K562 (cell line): ENCODE measurements at regions not wholly inside any gene's neighbourhood (a gene's known extent, or its start where the extent isn't known, plus 50 kb on each side); places are given as distances from the start of the nearest gene placed in this dataset.

Experiments used
- KLF13 ChIP-seq: fragments of 450-650 bp; IDR thresholded peaks from 2 replicates; pipeline ENCODE4 v1.6.1; 2016; ENCODE audit warnings: missing genetic modification characterization, low read depth, mild to moderate bottlenecking, missing compliant biosample characterization, moderate library complexity, borderline replicate concordance
- RREB1 ChIP-seq: fragments of 250-450 bp; sonication (Bioruptor Pico); IDR thresholded peaks from 2 replicates; pipeline ENCODE4 v1.4.0; 2020
- ZBTB2 ChIP-seq: fragments of 450-650 bp; IDR thresholded peaks from 2 replicates; pipeline ENCODE4 v1.6.1; 2016; ENCODE audit warnings: antibody characterized with exemption
- ZNF551 ChIP-seq: fragments of 250-450 bp; sonication (Bioruptor Pico); IDR thresholded peaks from 2 replicates; pipeline ENCODE4 v1.5.0; 2021; ENCODE audit warnings: mild to moderate bottlenecking, moderate library complexity
- TF ChIP-seq, protein P1 (sequence below), 2 experiments: fragments of 450-650 bp; IDR thresholded peaks; 2 replicates each; pipeline ENCODE4 v1.6.1; 2016
- TF ChIP-seq, protein P2 (sequence below): sonication (generic); formaldehyde crosslinking; IDR thresholded peaks from 2 replicates; pipeline ENCODE4 v1.5.0; 2020; ENCODE audit warnings: missing genetic modification reagents

- TF ChIP-seq, protein P1, sequence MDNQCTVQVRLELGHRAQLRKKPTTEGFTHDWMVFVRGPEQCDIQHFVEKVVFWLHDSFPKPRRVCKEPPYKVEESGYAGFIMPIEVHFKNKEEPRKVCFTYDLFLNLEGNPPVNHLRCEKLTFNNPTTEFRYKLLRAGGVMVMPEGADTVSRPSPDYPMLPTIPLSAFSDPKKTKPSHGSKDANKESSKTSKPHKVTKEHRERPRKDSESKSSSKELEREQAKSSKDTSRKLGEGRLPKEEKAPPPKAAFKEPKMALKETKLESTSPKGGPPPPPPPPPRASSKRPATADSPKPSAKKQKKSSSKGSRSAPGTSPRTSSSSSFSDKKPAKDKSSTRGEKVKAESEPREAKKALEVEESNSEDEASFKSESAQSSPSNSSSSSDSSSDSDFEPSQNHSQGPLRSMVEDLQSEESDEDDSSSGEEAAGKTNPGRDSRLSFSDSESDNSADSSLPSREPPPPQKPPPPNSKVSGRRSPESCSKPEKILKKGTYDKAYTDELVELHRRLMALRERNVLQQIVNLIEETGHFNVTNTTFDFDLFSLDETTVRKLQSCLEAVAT (IDR thresholded peaks at IDR 0.05): no peak
- no peak for TF ChIP-seq ZBTB2
- no peak for TF ChIP-seq RREB1 (CRISPR knock-in tag)
- TF ChIP-seq, protein P2, sequence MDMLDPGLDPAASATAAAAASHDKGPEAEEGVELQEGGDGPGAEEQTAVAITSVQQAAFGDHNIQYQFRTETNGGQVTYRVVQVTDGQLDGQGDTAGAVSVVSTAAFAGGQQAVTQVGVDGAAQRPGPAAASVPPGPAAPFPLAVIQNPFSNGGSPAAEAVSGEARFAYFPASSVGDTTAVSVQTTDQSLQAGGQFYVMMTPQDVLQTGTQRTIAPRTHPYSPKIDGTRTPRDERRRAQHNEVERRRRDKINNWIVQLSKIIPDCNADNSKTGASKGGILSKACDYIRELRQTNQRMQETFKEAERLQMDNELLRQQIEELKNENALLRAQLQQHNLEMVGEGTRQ (CRISPR knock-in tag): no peak
- no peak for TF ChIP-seq ZNF551 (CRISPR knock-in tag)
- TF ChIP-seq KLF13 (tag): no peak
Observed at GRCh38 chr4:187479511-187479910, 516.1 kb upstream of the ZFP42 start (continued).
